B cell (primary cell): ENCODE measurements at regions not wholly inside any gene's neighbourhood (a gene's known extent, or its start where the extent isn't known, plus 50 kb on each side); places are given as distances from the start of the nearest gene placed in this dataset.
"Not testable (repeated sequence)": the region's sequence is repeated elsewhere in the genome, so short reads cannot be mapped to it uniquely, and the experiment has no call there.

Experiments used
- ATAC-seq: fragments of 200-7000 bp; cut with Tn5 transposase; one replicate; pipeline ENCODE4 v1.10.0; 2021; ENCODE audit warnings: low read depth, mild to moderate bottlenecking, moderate number of reproducible peaks, moderate library complexity
- CTCF ChIA-PET: fragments of 350-600 bp; sonication (Branson Sonifier 250); formaldehyde crosslinking; loops from one replicate; lab custom pipeline; 2021; ENCODE audit warnings: antibody characterized with exemption, inconsistent platforms; lab: Charles Lee
- POLR2A ChIA-PET: fragments of 350-600 bp; sonication (Branson Sonifier 250); formaldehyde crosslinking; loops from one replicate; lab custom pipeline; 2021; ENCODE audit warnings: antibody characterized with exemption; lab: Charles Lee
- DNase-seq: peaks from one replicate; pipeline ENCODE4 v3.0.0; 2013
- H2AFZ ChIP-seq: 2 replicates; pipeline ENCODE4 v1.6.1; 2012; ENCODE audit warnings: mild to moderate bottlenecking, low read depth, low read length; ENCODE audit not compliant: insufficient read depth, poor library complexity, severe bottlenecking
- H3K27ac ChIP-seq, 2 donors: 1 replicate in 1 of 2; 2 replicates in 1 of 2; pipeline ENCODE4 v1.5.1; 2012 to 2013; ENCODE audit warnings: low read length in 2 of 2, mild to moderate bottlenecking in 2 of 2, moderate library complexity in 1 of 2
- H3K27me3 ChIP-seq, 4 experiments: fragments of 200-600 bp in 1 of 4; sonication (generic) in 1 of 4; replicated peaks in 1 of 4; 1 replicate in 2 of 4; 2 replicates in 2 of 4; pipeline versions ENCODE4 v1.6.1 to v1.7.0; 2013 to 2016; ENCODE audit warnings: low read length in 3 of 4, mild to moderate bottlenecking in 2 of 4, mixed read lengths in 1 of 4, moderate library complexity in 1 of 4; ENCODE audit not compliant: insufficient read depth in 4 of 4, control insufficient read depth in 3 of 4; ENCODE audit errors: control extremely low read depth in 1 of 4
- H3K36me3 ChIP-seq, 2 experiments: replicated peaks in 1 of 2; 1 replicate in 1 of 2; 2 replicates in 1 of 2; pipeline versions ENCODE4 v1.6.1 to v1.7.1; 2013; ENCODE audit warnings: low read length in 1 of 2; ENCODE audit not compliant: insufficient read depth in 2 of 2, control insufficient read depth in 1 of 2; ENCODE audit errors: control extremely low read depth in 1 of 2, extremely low read depth in 1 of 2
- H3K4me1 ChIP-seq, 2 donors: fragments of 200-600 bp in 1 of 2; sonication (generic) in 1 of 2; 1 replicate in 1 of 2; 2 replicates in 1 of 2; pipeline versions ENCODE4 v1.5.1 to v1.6.1; 2013 to 2017; ENCODE audit warnings: low read length in 2 of 2; ENCODE audit not compliant: control insufficient read depth in 2 of 2, insufficient read depth in 2 of 2
- H3K4me2 ChIP-seq: replicated peaks from 2 replicates; pipeline ENCODE3; 2012; ENCODE audit warnings: mild to moderate bottlenecking, low read depth, low read length; ENCODE audit not compliant: poor library complexity, severe bottlenecking
- H3K4me3 ChIP-seq, 5 experiments: fragments of 200-600 bp in 1 of 5; sonication (generic) in 1 of 5; 1 replicate in 3 of 5; 2 replicates in 2 of 5; pipeline versions ENCODE4 v1.5.1 to v1.7.0; 2011 to 2016; ENCODE audit warnings: low read length in 4 of 5, mild to moderate bottlenecking in 4 of 5, low read depth in 2 of 5, control low read depth in 1 of 5, moderate library complexity in 1 of 5; ENCODE audit not compliant: insufficient read depth in 1 of 5; ENCODE audit errors: control extremely low read depth in 1 of 5, extremely low read depth in 1 of 5
- H3K79me2 ChIP-seq: fragments of 200-600 bp; sonication (generic); one replicate; pipeline ENCODE4 v1.6.0; 2016; ENCODE audit warnings: low read length; ENCODE audit not compliant: control insufficient read depth, insufficient read depth
- H3K9ac ChIP-seq: fragments of 200-600 bp; sonication (generic); 2 replicates; pipeline ENCODE4 v1.6.1; 2017; ENCODE audit warnings: mild to moderate bottlenecking, low read length, moderate library complexity
- H3K9me3 ChIP-seq, 3 donors: one replicate each; pipeline versions ENCODE4 v1.6.1 to v1.7.1; 2013; ENCODE audit warnings: low read length in 2 of 3; ENCODE audit not compliant: control insufficient read depth in 2 of 3, insufficient read depth in 1 of 3; ENCODE audit errors: control extremely low read depth in 1 of 3
- H4K20me1 ChIP-seq: 2 replicates; pipeline ENCODE4 v1.6.0; 2012; ENCODE audit warnings: mild to moderate bottlenecking, low read length; ENCODE audit not compliant: insufficient read depth, control insufficient read depth, poor library complexity, severe bottlenecking
- H3K27ac Mint-ChIP-seq: one replicate; pipeline ENCODE4 v1.8.0; 2021; ENCODE audit warnings: mixed read lengths
- H3K27me3 Mint-ChIP-seq: one replicate; pipeline ENCODE4 v1.8.0; 2021; ENCODE audit warnings: mixed read lengths
- H3K4me1 Mint-ChIP-seq: one replicate; pipeline ENCODE4 v1.8.0; 2021; ENCODE audit warnings: mixed read lengths
- H3K4me3 Mint-ChIP-seq: one replicate; pipeline ENCODE4 v1.8.0; 2021; ENCODE audit warnings: mixed read lengths
- H3K9me3 Mint-ChIP-seq: one replicate; pipeline ENCODE4 v1.8.0; 2022; ENCODE audit warnings: mixed read lengths; ENCODE audit not compliant: insufficient read depth
- CTCF ChIP-seq: fragments of 200-600 bp; IDR thresholded peaks from one replicate; pipeline ENCODE4 v1.8.0; 2022; ENCODE audit warnings: antibody characterized with exemption, mild to moderate bottlenecking
- EZH2 ChIP-seq: IDR thresholded peaks from 2 replicates; pipeline ENCODE4 v1.6.1; 2012; ENCODE audit warnings: borderline replicate concordance, low read depth, mild to moderate bottlenecking, moderate library complexity, low read length; ENCODE audit not compliant: insufficient read depth, poor library complexity, severe bottlenecking
- WGBS: methylation state at CpG from one replicate; pipeline ENCODE4 v1.1.5; 2013; ENCODE audit warnings: missing lambda C conversion rate; ENCODE audit not compliant: insufficient coverage; 5-methylcytosine and 5-hydroxymethylcytosine counted together
- intact Hi-C: fragments of 100-400 bp; cut with micrococcal nuclease; formaldehyde crosslinking; loops from one replicate; pipeline ENCODE4 v1.10.0; 2022

DNA sequence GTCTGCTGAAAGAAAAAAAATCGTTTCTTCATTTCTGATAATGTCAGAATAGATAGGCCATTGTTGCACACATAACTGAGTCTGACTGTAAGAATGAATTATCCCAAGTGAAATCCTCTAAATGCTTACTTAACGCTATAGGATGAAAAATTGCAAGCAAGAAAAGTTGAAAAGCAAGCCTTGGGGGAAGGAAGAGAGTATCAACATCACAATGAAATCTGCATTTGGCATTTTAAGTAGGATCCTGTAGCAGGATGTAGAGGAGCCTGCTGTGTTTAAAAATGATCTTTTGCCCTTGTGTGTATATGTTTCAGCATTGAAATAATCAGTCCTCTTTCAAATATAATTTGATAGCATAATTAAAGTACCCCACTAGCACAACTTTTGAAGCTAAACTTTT lies 464.3 kb upstream of the ZNF337 start:
- H3K27me3 Mint-ChIP-seq, H3K27ac Mint-ChIP-seq, H3K27me3 ChIP-seq, H3K4me2 ChIP-seq, H3K36me3 ChIP-seq, ATAC-seq, intact Hi-C loops, H3K9me3 Mint-ChIP-seq, H3K9me3 ChIP-seq, CTCF ChIA-PET, POLR2A ChIA-PET, H3K4me1 Mint-ChIP-seq, H3K9ac ChIP-seq, H3K4me3 Mint-ChIP-seq, H3K4me3 ChIP-seq, H3K79me2 ChIP-seq, H3K4me1 ChIP-seq, H4K20me1 ChIP-seq, DNase-seq, H2AFZ ChIP-seq, H3K27ac ChIP-seq: not testable (repeated sequence)
- no CpG with 5 or more reads among the region's 2 CpGs for WGBS

DNA sequence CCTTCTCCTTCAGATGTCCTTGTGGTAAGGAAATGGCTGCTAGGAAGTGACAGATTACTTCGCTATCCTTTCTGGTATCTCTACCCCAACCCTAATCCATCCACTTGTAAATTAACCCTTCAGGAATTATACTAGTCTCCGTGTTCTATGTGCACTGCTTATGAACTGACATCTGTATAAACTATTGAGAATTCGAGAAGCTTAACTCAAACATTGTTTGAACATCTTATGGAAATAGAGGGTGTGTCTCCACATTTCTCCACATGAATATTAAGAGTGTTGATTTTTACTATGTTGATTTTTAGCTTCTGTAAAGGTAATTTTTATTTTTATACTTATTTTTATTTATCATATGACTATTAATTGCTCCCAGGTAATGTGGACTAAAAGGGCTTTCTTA lies 457.6 kb upstream of the ZNF337 start:
- Histone ChIP-seq H3K36me3 (no peaks in the 10 kb centered on the region), H3K4me1 (no peaks in the 10 kb centered on the region), H3K27ac (no peak overlapping the region), H3K27me3 (no peaks in the 10 kb centered on the region), H2AFZ (no peak overlapping the region), H3K9me3 (no peaks in the 10 kb centered on the region), H3K79me2 (no peaks in the 10 kb centered on the region), H3K4me2 (no peak overlapping the region), H3K4me3 (no peak overlapping the region), H4K20me1 (no peaks in the 10 kb centered on the region), H3K9ac (no peak overlapping the region)
- no peaks in the 10 kb centered on the region for H3K9me3 Mint-ChIP-seq
- DNase-seq (no peak), ATAC-seq (no peak)
- ChIA-PET CTCF (no interaction called here), POLR2A (no interaction called here)
- intact Hi-C loops: no loop called here
- peaks cover 6% of the 10 kb centered on the region for H3K27me3 Mint-ChIP-seq
- WGBS: no CpG with 5 or more reads among the region's 3 CpGs
- H3K4me3 Mint-ChIP-seq: no peak overlapping the region
- H3K4me1 Mint-ChIP-seq: no peaks in the 10 kb centered on the region
- TF ChIP-seq EZH2 (no peak), CTCF (no peak)
- no peak overlapping the region for H3K27ac Mint-ChIP-seq
